Right lung (tissue), 2 donors: ENCODE measurements at regions not wholly inside any gene's neighbourhood (a gene's known extent, or its start where the extent isn't known, plus 50 kb on each side); places are given as distances from the start of the nearest gene placed in this dataset.
"Not testable (repeated sequence)": the region's sequence is repeated elsewhere in the genome, so short reads cannot be mapped to it uniquely, and the experiment has no call there.

Source experiments
- DNase-seq, 2 donors: peaks; one replicate each; pipeline ENCODE4 v3.0.0-alpha.2; 2013

DNA sequence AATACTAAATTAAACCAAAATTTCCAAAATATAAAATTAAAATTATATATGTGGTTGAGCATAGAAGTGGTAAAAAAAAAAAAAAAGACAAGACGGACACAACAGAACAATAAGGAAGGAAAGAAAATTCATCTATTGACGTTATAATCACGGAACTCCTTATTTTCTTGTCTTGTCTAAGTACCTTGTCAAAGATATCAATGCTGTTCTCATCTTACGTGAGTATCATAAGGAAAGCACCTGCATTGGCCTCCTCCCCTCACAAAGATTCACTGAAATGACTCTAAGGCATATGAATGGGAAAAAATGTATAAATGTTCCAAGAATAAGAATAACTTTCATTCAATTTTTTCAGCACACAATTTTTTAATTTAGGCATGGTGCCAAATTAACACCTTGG is 135.4 kb downstream of the PPP1R3A start:
- no peak for DNase-seq

DNA sequence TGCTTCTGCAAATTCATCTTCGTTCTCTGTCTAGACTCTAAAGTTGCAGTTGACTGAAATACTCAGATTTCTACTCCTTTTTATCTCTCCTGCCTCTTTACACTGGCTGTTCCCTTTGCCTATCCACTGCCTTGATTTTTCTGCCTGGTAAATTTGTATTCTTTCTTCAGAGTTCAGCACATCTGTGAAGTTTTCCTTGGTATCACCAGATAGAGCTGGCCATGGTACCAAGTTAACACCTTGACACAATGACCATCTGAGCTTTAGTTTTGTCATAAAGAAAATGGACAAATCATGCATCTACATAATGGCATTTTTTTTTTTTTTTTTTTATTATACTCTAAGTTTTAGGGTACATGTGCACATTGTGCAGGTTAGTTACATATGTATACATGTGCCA is 143.0 kb downstream of the PPP1R3A start:
- DNase-seq: no peak

- no peak for DNase-seq
Observed at GRCh38 chr7:113775401-113775800, 143.4 kb downstream of the PPP1R3A start.

- peak; percentile 49 to 51 for DNase-seq
Observed at GRCh38 chr7:113774182-113774807, 144.5 kb downstream of the PPP1R3A start.

GRCh38 chr7:113770146-113770738 is 148.6 kb downstream of the PPP1R3A start:
- DNase-seq: no peak

- DNase-seq: no peak
Observed at GRCh38 chr7:113768387-113768786, 150.4 kb downstream of the PPP1R3A start.

DNA sequence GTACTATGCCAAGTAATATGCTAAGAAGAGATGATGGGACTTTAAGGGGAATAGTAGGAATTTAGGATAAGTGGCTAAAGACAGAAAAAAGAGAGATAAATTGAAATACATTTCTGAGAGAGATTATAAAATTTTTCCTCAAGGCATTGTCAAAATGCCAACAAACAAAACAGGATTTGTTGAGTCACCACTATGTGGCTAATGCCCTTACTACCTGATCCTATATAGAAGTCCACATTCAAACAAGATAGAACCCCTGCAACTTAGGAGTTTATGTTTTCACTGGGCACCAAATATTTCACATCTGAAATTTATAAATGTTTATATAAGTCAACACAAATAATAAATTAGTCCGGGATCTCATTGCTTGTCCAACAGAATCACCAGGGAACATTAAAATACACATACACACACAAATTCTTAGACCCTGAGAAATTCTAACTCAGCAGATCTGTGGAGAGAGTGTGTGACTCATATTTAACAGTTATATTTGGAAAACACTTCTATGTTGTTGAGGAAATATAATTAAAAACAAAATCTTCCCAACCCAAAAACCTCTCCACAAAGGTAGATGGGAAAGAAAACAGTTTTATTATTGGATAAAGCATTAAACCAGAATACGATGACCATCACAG is 154.3 kb downstream of the PPP1R3A start:
- no peak for DNase-seq

GRCh38 chr7:113763226-113763625 is 155.6 kb downstream of the PPP1R3A start:
- no peak for DNase-seq

DNA sequence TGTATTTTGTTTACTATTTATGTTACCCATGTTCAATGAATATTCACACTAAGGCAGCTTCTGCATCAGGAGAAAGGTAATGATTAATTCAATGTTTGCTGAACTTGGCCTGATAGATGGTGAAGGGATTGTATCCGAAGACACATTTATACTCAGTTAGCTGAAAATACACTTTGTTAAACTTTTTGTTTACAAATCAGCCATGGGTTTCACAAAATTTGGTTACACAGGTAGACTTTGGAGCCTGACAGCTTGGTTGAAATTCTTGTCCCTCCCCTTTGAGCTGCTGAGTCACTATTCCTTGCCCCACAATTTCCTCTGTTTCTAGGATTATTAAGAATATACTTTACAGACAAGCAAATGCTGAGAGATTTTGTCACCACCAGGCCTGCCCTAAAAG is 162.6 kb downstream of the PPP1R3A start:
- DNase-seq: no peak

DNA sequence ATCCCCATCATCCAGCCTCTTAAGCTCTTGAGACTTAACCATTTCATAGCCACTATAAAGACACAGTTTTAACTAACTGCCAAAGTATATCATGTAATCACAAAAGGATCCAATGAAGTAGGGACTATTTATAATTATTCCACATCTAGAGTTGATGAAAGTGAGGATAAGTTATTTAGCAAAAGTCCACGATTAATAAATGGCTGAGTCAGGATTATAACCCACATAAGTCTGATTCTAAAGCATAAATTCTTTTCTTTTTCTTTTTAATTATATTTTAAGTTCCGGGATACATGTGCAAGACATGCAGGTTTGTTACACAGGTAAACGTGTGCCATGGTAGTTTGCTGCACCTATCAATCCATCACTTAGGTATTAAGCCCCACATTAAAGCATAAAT is 166.1 kb downstream of the PPP1R3A start:
- DNase-seq: no peak

GRCh38 chr7:113752289-113752688 is 166.5 kb downstream of the PPP1R3A start:
- no peak for DNase-seq

GRCh38 chr7:113751547-113751946 is 167.3 kb downstream of the PPP1R3A start:
- DNase-seq: no peak

DNA sequence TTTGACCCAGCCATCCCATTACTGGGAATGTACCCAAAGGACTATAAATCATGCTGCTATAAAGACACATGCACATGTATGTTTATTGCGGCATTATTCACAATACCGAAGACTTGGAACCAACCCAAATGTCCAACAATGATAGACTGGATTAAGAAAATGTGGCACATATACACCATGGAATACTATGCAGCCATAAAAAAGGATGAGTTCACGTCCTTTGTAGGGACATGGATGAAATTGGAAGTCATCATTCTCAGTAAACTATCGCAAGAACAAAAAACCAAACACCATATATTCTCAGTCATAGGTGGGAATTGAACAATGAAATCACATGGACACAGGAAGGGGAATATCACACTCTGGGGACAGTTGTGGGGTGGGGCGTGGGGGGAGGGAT is 170.4 kb downstream of the PPP1R3A start:
- not testable (repeated sequence) for DNase-seq

DNA sequence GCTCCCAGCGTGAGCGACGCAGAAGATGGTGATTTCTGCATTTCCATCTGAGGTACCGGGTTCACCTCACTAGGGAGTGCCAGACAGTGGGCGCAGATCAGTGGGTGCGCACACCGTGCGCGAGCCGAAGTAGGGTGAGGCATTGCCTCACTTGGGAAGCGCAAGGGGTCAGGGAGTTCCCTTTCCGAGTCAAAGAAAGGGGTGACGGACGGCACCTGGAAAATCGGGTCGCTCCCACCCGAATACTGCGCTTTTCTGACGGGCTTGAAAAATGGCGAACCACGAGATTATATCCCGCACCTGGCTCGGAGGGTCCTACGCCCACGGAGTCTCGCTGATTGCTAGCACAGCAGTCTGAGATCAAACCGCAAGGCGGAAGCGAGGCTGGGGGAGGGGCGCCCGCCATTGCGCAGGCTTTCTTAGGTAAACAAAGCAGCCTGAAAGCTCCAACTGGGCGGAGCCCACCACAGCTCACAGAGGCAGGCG is 175.8 kb downstream of the PPP1R3A start:
- DNase-seq: not testable (repeated sequence)

DNA sequence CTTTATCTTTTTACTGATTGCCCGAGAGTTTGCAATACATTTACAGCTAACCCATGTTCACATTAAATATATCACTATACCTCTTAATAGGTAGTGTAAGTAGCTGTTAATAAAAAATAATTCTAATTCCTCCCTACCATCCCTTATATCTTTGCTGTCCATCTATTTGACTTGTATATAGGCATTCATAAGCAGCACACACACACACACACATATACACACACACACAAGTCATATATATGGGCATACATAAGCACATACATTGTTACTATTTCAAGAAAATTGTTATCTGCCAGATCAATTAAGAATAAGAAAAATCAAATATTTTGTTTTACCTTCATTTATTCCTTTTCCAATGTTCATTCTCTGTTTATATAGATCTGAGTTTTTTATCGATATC is 176.4 kb downstream of the PPP1R3A start:
- DNase-seq: no peak

GRCh38 chr7:113731571-113731970 is 187.2 kb downstream of the PPP1R3A start:
- no peak for DNase-seq

DNA sequence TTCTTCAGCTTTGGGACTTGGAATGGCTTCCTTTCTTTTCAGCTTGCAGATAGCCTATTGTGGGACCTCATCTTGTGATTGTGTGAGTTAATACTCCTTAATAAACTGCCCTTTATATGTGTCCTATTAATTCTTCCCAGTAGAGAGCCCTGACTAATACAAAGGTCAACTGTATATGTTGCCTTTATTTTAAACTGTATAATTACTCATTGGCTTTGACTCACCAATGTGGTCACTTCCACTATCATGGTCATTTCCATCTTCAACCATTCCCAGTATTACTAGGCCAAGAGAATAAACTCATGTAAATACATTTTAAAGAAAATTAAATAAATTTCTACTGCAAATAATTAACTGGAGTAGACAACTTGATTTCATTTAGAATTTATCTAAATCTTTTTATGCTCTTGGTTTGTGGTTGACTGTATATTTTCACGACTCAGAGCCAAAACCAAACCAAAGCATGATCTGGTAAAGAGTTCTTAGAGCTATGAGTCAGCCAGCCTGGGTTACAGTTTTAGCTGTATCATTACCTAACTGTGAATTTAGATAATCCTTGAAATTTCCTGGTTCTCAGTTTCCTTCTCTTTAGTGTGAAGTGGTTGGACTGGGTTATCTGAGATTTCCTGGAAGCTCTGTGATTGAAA is 188.4 kb downstream of the PPP1R3A start:
- no peak for DNase-seq

GRCh38 chr7:113727486-113727885 is 191.3 kb downstream of the PPP1R3A start:
- DNase-seq: no peak

- no peak for DNase-seq
Observed at GRCh38 chr7:113722006-113722405, 196.8 kb downstream of the PPP1R3A start.

- no peak for DNase-seq
Observed at GRCh38 chr7:113717739-113718138, 201.1 kb downstream of the PPP1R3A start.

DNA sequence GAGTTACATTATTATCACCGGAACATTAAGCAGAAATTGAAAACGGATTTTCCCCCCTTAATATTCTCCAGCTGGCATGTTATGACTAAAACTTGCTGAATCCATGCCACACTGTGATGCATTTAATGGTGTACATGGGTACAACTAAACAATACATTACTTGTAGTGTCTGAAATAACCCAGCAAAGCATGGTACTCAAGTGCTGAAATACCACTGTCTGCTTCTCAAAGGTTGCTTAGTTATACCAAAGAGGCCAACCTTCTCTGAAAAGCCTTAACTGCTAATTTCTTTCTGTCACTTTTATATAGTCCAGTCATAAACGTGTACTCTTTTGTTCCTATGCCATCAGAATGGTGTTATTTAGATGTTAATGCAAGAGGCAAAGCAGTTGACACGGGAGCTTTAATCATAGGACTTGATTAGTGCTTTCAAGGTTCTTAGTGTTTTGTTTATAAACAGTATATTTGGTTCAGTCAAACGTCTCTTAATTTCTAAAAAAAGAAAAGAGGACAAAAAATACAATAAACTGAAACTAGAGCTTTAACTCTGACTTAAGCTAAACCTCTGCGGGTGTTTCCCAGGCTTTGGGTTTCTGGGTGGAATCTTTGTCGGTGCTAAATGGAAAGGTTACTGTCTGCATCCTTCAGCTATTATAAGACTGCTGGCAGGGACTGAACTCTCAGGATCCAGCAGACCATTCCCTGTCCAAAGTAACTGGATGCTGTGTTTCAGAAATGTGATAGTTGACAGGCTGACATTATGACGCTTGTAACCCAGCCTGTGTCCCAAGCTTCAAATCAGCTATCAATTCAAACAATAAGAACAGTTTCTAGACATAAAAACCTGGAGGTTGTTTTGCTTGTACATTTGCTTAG is 202.6 kb downstream of the PPP1R3A start:
- DNase-seq: no peak

DNA sequence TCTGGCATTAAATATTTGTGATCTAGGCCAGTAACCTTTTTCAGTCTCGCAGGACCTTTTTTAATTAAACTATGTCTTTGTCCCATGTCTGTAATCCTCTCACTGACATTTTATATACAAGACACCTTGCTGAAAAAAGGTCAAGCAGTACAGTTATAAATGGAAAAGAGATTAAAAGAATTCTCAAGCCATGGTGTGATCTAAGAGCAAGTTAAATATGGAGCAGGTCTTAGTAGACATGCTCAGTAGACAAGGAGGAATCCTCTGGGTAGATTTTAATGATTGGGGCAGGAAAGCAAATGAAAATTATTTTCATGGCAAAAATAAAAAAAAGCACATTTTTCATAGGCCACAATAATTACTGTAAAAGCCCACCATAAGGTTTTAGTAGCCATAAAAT is 203.5 kb downstream of the PPP1R3A start:
- DNase-seq: no peak
